Neural cell (in vitro differentiated cells): ENCODE measurements at regions not wholly inside any gene's neighbourhood (a gene's known extent, or its start where the extent isn't known, plus 50 kb on each side); places are given as distances from the start of the nearest gene placed in this dataset.

Source experiments
- H2AFZ ChIP-seq: fragments of 200-600, 300-800 bp; sonication (generic), shearing (Covaris generic); 2 replicates; pipeline ENCODE4 v1.6.0; 2014; ENCODE audit warnings: low read depth, mild to moderate bottlenecking, antibody characterized with exemption, low read length, moderate library complexity
- H3F3A ChIP-seq: fragments of 200-600 bp; shearing (Covaris generic); 2 replicates; pipeline ENCODE4 v1.6.1; 2016; ENCODE audit warnings: mild to moderate bottlenecking, moderate library complexity, mixed read lengths, antibody characterized with exemption, low read length; ENCODE audit not compliant: insufficient read depth, poor library complexity, severe bottlenecking
- H3K27ac ChIP-seq: fragments of 200-600, 300-800 bp; sonication (generic), shearing (Covaris generic); 2 replicates; pipeline ENCODE4 v1.5.1; 2014; ENCODE audit warnings: mild to moderate bottlenecking, low read length, moderate library complexity
- H3K27me3 ChIP-seq: fragments of 300-800, 200-600 bp; sonication (generic), shearing (Covaris generic); 2 replicates; pipeline ENCODE4 v1.6.0; 2014; ENCODE audit warnings: mild to moderate bottlenecking, low read depth, low read length, moderate library complexity; ENCODE audit not compliant: insufficient read depth
- H3K36me3 ChIP-seq: fragments of 300-800, 200-600 bp; sonication (generic), shearing (Covaris generic); 2 replicates; pipeline ENCODE4 v1.5.1; 2014; ENCODE audit warnings: mild to moderate bottlenecking, antibody characterized with exemption, low read length, moderate library complexity; ENCODE audit not compliant: insufficient read depth
- H3K4me2 ChIP-seq: fragments of 300-800, 200-600 bp; sonication (generic), shearing (Covaris generic); 2 replicates; pipeline ENCODE4 v1.6.0; 2014; ENCODE audit warnings: mild to moderate bottlenecking, low read length
- H3K4me3 ChIP-seq: fragments of 300-800, 200-600 bp; sonication (generic), shearing (Covaris generic); 2 replicates; pipeline ENCODE4 v1.5.1; 2014; ENCODE audit warnings: mild to moderate bottlenecking, low read length, moderate library complexity
- H3K79me2 ChIP-seq: fragments of 200-600 bp; shearing (Covaris generic); replicated peaks from 2 replicates; pipeline ENCODE4 v1.6.0; 2014; ENCODE audit warnings: mild to moderate bottlenecking, low read length, moderate library complexity; ENCODE audit not compliant: insufficient read depth
- H3K9ac ChIP-seq: fragments of 300-800, 200-600 bp; sonication (generic), shearing (Covaris generic); 2 replicates; pipeline ENCODE4 v1.6.1; 2016; ENCODE audit warnings: mild to moderate bottlenecking, low read length, mixed read lengths
- H3K9me2 ChIP-seq: fragments of 200-600 bp; shearing (Covaris generic); 2 replicates; pipeline ENCODE4 v1.6.1; 2016; ENCODE audit warnings: mild to moderate bottlenecking, low read length, mixed read lengths; ENCODE audit not compliant: insufficient read depth
- H3K9me3 ChIP-seq: fragments of 200-600, 300-800 bp; sonication (generic), shearing (Covaris generic); 2 replicates; pipeline ENCODE4 v1.6.1; 2016; ENCODE audit warnings: mild to moderate bottlenecking, mixed run types, low read length, moderate library complexity, mixed read lengths
- H4K20me1 ChIP-seq: fragments of 200-600 bp; shearing (Covaris generic); 2 replicates; pipeline ENCODE4 v1.6.1; 2016; ENCODE audit warnings: mild to moderate bottlenecking, mixed run types; ENCODE audit not compliant: insufficient read depth
- EP300 ChIP-seq: fragments of 450-650 bp; conservative IDR thresholded peaks from 2 replicates; pipeline ENCODE4 v1.6.1; 2014; ENCODE audit warnings: antibody characterized with exemption, mild to moderate bottlenecking, moderate library complexity; ENCODE audit not compliant: poor library complexity, severe bottlenecking
- EZH2 ChIP-seq: fragments of 200-600, 300-800 bp; shearing (Covaris generic), sonication (generic); IDR thresholded peaks from 2 replicates; pipeline ENCODE4 v1.6.1; 2014; ENCODE audit warnings: antibody characterized with exemption, low read length, borderline replicate concordance, mild to moderate bottlenecking; ENCODE audit not compliant: insufficient read depth, poor library complexity, severe bottlenecking
- MXI1 ChIP-seq: fragments of 450-650 bp; conservative IDR thresholded peaks from 2 replicates; pipeline ENCODE4 v1.6.1; 2014; ENCODE audit warnings: antibody characterized with exemption, mild to moderate bottlenecking; ENCODE audit not compliant: poor library complexity, severe bottlenecking
- POLR2AphosphoS5 ChIP-seq: IDR thresholded peaks from 2 replicates; pipeline ENCODE4 v1.6.1; 2012
- RAD21 ChIP-seq: fragments of 450-650 bp; conservative IDR thresholded peaks from 2 replicates; pipeline ENCODE4 v1.6.1; 2014; ENCODE audit warnings: antibody characterized with exemption, mild to moderate bottlenecking, moderate library complexity
- SMC3 ChIP-seq: fragments of 450-650 bp; conservative IDR thresholded peaks from 2 replicates; pipeline ENCODE4 v1.6.1; 2014; ENCODE audit warnings: antibody characterized with exemption, mild to moderate bottlenecking, moderate library complexity; ENCODE audit not compliant: poor library complexity
- TF ChIP-seq, protein P1 (sequence below): fragments of 450-650 bp; IDR thresholded peaks from 2 replicates; pipeline ENCODE4 v1.5.1; 2014; ENCODE audit warnings: antibody characterized with exemption, mild to moderate bottlenecking, moderate library complexity; ENCODE audit not compliant: poor library complexity, severe bottlenecking
- TF ChIP-seq, protein P2 (sequence below): IDR thresholded peaks from 2 replicates; pipeline ENCODE4 v1.6.1; 2012; ENCODE audit warnings: borderline replicate concordance

DNA sequence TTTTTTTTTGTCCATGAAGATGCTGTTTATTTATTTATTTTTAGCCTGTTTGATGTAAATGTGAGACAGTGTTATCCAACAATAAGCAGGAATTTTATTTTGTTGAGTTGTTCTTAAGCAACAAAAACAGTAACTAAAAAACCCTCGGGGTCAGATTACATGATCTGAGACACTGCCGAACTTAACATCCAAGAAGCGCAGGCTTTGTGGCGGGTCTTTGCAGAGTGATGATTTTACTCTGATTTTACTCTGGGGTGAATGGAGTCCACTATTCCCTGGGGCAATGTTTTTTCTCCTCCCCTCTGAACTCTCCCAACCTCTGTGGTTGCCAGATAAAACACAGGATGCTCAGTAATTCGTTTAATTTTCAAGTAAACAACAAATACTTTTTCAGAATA lies 450.1 kb upstream of the B3GAT1 start (continued):
- no peak for TF ChIP-seq MXI1
- TF ChIP-seq EP300: no peak
- no peak for TF ChIP-seq RAD21

DNA sequence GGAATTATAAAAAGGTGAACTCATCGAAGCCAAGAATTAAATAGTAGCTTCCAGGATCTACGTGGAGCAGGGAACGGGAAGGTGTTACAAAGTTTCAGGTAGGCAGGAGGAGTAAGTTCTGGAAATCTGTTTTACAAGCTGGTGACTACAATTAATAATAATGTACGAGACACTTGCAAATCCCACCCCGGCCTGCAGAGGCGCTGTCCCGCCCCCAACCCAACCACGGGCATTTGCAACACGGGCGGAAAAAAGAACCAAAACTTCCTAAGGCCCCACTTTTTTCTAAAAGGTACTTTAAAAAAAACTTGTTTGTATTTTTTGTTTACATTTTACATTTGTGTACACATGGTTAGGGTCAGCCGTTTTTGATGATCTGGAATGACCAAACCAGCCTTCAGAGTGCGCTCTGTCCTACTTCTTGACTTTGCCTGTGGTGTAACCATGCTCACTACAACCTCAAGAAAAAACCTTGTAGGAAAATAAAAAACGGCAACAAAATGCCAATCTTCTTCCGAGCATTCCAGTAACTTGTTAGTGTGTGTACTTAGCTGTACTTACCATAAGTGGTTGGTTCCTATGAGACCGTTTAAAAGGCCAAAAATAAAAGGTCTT lies 449.6 kb upstream of the B3GAT1 start:
- no peak overlapping the region for H2AFZ ChIP-seq
- H3K9me2 ChIP-seq: no peaks in the 10 kb centered on the region
- H3K4me2 ChIP-seq: no peak overlapping the region
- H3K79me2 ChIP-seq: no peaks in the 10 kb centered on the region
- H3K27me3 ChIP-seq: no peaks in the 10 kb centered on the region
- no peaks in the 10 kb centered on the region for H4K20me1 ChIP-seq
- no peaks in the 10 kb centered on the region for H3K36me3 ChIP-seq
- H3F3A ChIP-seq: peaks cover 3% of the 10 kb centered on the region
- no peaks in the 10 kb centered on the region for H3K9me3 ChIP-seq
- TF ChIP-seq, protein P1, sequence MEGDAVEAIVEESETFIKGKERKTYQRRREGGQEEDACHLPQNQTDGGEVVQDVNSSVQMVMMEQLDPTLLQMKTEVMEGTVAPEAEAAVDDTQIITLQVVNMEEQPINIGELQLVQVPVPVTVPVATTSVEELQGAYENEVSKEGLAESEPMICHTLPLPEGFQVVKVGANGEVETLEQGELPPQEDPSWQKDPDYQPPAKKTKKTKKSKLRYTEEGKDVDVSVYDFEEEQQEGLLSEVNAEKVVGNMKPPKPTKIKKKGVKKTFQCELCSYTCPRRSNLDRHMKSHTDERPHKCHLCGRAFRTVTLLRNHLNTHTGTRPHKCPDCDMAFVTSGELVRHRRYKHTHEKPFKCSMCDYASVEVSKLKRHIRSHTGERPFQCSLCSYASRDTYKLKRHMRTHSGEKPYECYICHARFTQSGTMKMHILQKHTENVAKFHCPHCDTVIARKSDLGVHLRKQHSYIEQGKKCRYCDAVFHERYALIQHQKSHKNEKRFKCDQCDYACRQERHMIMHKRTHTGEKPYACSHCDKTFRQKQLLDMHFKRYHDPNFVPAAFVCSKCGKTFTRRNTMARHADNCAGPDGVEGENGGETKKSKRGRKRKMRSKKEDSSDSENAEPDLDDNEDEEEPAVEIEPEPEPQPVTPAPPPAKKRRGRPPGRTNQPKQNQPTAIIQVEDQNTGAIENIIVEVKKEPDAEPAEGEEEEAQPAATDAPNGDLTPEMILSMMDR: no peak
- TF ChIP-seq EP300 (no peak), POLR2AphosphoS5 (no peak), SMC3 (no peak), EZH2 (no peak), RAD21 (no peak)
- no peak overlapping the region for H3K4me3 ChIP-seq
- H3K9ac ChIP-seq: no peak overlapping the region
- no peak overlapping the region for H3K27ac ChIP-seq

DNA sequence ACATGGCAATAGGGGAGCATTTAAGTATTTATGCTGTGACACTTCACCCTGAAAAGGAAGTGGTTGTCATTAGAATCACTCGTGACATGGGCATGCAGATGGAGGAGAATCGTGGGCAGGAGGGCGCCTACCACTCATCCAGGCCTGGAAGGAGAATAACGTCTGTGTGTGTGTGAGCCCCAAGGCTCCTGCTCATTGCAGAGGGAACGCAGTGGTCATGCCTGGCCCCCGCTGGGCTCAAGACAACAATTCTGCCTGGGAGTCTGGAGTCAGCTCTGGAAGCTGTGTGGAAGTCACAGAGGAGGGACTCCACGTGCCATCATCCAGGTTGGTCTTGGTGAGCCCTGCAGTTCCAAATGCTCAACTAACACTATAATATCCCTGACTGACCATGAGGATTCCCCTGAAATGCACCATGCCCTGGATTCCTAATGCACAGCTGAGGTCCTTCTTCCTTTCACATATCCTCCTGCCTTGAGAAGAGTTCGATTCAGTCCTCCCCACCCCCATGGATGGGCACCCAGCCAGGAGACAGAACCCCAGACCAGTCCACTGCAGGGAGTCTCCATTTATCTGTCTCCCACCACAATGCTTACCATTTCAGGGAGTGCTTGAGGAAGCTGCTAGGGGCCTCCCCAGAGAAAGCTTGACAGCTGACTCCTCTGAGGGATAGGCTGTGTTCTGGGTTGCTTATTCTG lies 446.9 kb upstream of the B3GAT1 start:
- no peaks in the 10 kb centered on the region for H3F3A ChIP-seq
- H3K36me3 ChIP-seq: no peaks in the 10 kb centered on the region
- H2AFZ ChIP-seq: no peak overlapping the region
- no peak overlapping the region for H3K9ac ChIP-seq
- H3K9me3 ChIP-seq: no peaks in the 10 kb centered on the region
- H3K4me3 ChIP-seq: no peak overlapping the region
- H3K27ac ChIP-seq: no peak overlapping the region
- no peaks in the 10 kb centered on the region for H4K20me1 ChIP-seq
- H3K27me3 ChIP-seq: no peaks in the 10 kb centered on the region
- no peak for TF ChIP-seq MXI1
- TF ChIP-seq SMC3: no peak
- TF ChIP-seq, protein P2, sequence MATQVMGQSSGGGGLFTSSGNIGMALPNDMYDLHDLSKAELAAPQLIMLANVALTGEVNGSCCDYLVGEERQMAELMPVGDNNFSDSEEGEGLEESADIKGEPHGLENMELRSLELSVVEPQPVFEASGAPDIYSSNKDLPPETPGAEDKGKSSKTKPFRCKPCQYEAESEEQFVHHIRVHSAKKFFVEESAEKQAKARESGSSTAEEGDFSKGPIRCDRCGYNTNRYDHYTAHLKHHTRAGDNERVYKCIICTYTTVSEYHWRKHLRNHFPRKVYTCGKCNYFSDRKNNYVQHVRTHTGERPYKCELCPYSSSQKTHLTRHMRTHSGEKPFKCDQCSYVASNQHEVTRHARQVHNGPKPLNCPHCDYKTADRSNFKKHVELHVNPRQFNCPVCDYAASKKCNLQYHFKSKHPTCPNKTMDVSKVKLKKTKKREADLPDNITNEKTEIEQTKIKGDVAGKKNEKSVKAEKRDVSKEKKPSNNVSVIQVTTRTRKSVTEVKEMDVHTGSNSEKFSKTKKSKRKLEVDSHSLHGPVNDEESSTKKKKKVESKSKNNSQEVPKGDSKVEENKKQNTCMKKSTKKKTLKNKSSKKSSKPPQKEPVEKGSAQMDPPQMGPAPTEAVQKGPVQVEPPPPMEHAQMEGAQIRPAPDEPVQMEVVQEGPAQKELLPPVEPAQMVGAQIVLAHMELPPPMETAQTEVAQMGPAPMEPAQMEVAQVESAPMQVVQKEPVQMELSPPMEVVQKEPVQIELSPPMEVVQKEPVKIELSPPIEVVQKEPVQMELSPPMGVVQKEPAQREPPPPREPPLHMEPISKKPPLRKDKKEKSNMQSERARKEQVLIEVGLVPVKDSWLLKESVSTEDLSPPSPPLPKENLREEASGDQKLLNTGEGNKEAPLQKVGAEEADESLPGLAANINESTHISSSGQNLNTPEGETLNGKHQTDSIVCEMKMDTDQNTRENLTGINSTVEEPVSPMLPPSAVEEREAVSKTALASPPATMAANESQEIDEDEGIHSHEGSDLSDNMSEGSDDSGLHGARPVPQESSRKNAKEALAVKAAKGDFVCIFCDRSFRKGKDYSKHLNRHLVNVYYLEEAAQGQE: no peak
- no peak for TF ChIP-seq POLR2AphosphoS5
- TF ChIP-seq EP300: no peak
- no peak overlapping the region for H3K4me2 ChIP-seq
- no peaks in the 10 kb centered on the region for H3K9me2 ChIP-seq
- H3K79me2 ChIP-seq: no peaks in the 10 kb centered on the region
